Femur (tissue), 1 donor: ENCODE measurements at regions not wholly inside any gene's neighbourhood (a gene's known extent, or its start where the extent isn't known, plus 50 kb on each side); places are given as distances from the start of the nearest gene placed in this dataset.
A peak's percentile ranks its signal among the peaks of the same experiment; 100 is the strongest.
"Not testable (repeated sequence)": the region's sequence is repeated elsewhere in the genome, so short reads cannot be mapped to it uniquely, and the experiment has no call there.

Experiments used
- DNase-seq: peaks from one replicate; pipeline ENCODE4 v3.0.0-alpha.2; 2017

GRCh38 chr16:50448981-50449380, 80.2 kb upstream of the BRD7 start:
- no peak for DNase-seq

- DNase-seq, result no peak
These were observed 79.7 kb upstream of the BRD7 start for GRCh38 chr16:50448522-50448921.

GRCh38 chr16:50447386-50447785, 78.6 kb upstream of the BRD7 start:
- not testable (repeated sequence) for DNase-seq

- no peak for DNase-seq
These were observed 78.1 kb upstream of the BRD7 start for GRCh38 chr16:50446861-50447260.

GRCh38 chr16:50445621-50446555, 77.1 kb upstream of the BRD7 start:
- peak; percentile 51 for DNase-seq

GRCh38 chr16:50444526-50444925, 75.7 kb upstream of the BRD7 start:
- DNase-seq, result no peak

GRCh38 chr16:50442221-50442620, 73.4 kb upstream of the BRD7 start:
- no peak for DNase-seq

GRCh38 chr16:50441486-50442157, 72.8 kb upstream of the BRD7 start:
- no peak for DNase-seq

- no peak for DNase-seq
These were observed 72.2 kb upstream of the BRD7 start for GRCh38 chr16:50440991-50441390.

- DNase-seq, result no peak
These were observed 71.7 kb upstream of the BRD7 start for GRCh38 chr16:50440531-50440930.

- no peak for DNase-seq
These were observed 69.1 kb upstream of the BRD7 start for GRCh38 chr16:50437769-50438437.

GRCh38 chr16:50436271-50436670, 67.5 kb upstream of the BRD7 start:
- DNase-seq, result no peak

- no peak for DNase-seq
These were observed 66.2 kb upstream of the BRD7 start for GRCh38 chr16:50434872-50435478.

- no peak for DNase-seq
These were observed 61.3 kb upstream of the BRD7 start for GRCh38 chr16:50430076-50430475.

- no peak for DNase-seq
These were observed 60.0 kb upstream of the BRD7 start for GRCh38 chr16:50428742-50429141.

GRCh38 chr16:50428116-50428515, 59.3 kb upstream of the BRD7 start:
- DNase-seq, result no peak

GRCh38 chr16:50427107-50427506, 58.3 kb upstream of the BRD7 start:
- no peak for DNase-seq

- no peak for DNase-seq
These were observed 56.9 kb upstream of the BRD7 start for GRCh38 chr16:50425648-50426047.

GRCh38 chr16:50425044-50425443, 56.3 kb upstream of the BRD7 start:
- DNase-seq, result no peak

GRCh38 chr16:50422926-50423325, 54.1 kb upstream of the BRD7 start:
- no peak for DNase-seq

GRCh38 chr16:50419116-50419515, 50.3 kb upstream of the BRD7 start:
- no peak for DNase-seq
